D721Med (cell line): ENCODE measurements at regions not wholly inside any gene's neighbourhood (a gene's known extent, or its start where the extent isn't known, plus 50 kb on each side); places are given as distances from the start of the nearest gene placed in this dataset.
"Not testable (repeated sequence)": the region's sequence is repeated elsewhere in the genome, so short reads cannot be mapped to it uniquely, and the experiment has no call there.

Experiments used
- DNase-seq: peaks from one replicate; pipeline ENCODE4 v3.0.0; 2011; ENCODE audit warnings: low spot score; ENCODE audit not compliant: insufficient read length
- FAIRE-seq: peaks from 2 replicates; lab custom pipeline; 2011; peaks lifted over from hg19 to GRCh38; lab: Jason Lieb, UNC
- TF ChIP-seq, protein P1 (sequence below): IDR thresholded peaks from 2 replicates; pipeline ENCODE4 v1.5.1; 2012; ENCODE audit warnings: mild to moderate bottlenecking, control low read depth; ENCODE audit not compliant: insufficient read depth; ENCODE audit errors: missing control alignments

- TF ChIP-seq, protein P1, sequence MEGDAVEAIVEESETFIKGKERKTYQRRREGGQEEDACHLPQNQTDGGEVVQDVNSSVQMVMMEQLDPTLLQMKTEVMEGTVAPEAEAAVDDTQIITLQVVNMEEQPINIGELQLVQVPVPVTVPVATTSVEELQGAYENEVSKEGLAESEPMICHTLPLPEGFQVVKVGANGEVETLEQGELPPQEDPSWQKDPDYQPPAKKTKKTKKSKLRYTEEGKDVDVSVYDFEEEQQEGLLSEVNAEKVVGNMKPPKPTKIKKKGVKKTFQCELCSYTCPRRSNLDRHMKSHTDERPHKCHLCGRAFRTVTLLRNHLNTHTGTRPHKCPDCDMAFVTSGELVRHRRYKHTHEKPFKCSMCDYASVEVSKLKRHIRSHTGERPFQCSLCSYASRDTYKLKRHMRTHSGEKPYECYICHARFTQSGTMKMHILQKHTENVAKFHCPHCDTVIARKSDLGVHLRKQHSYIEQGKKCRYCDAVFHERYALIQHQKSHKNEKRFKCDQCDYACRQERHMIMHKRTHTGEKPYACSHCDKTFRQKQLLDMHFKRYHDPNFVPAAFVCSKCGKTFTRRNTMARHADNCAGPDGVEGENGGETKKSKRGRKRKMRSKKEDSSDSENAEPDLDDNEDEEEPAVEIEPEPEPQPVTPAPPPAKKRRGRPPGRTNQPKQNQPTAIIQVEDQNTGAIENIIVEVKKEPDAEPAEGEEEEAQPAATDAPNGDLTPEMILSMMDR = no peak
- no peak for FAIRE-seq
- DNase-seq = no peak
These were observed 125.3 kb upstream of the SGCE start for GRCh38 chr7:94781236-94781635.

- DNase-seq (no peak), FAIRE-seq (no peak)
- TF ChIP-seq, protein P1 = no peak
These were observed 124.6 kb upstream of the PPP1R9A start for GRCh38 chr7:94782777-94783176.

- TF ChIP-seq, protein P1 = no peak
- no peak for DNase-seq
- no peak for FAIRE-seq
These were observed 120.1 kb upstream of the PPP1R9A start for GRCh38 chr7:94787285-94787684.

- DNase-seq, FAIRE-seq: not testable (repeated sequence)
These were observed 119.0 kb upstream of the PPP1R9A start for GRCh38 chr7:94788378-94788777.

- FAIRE-seq = no peak
- TF ChIP-seq, protein P1 = no peak
- no peak for DNase-seq
These were observed 115.2 kb upstream of the PPP1R9A start for GRCh38 chr7:94792241-94792640.

GRCh38 chr7:94797404-94797803 is 110.0 kb upstream of the PPP1R9A start:
- not testable (repeated sequence) for FAIRE-seq, DNase-seq

DNA sequence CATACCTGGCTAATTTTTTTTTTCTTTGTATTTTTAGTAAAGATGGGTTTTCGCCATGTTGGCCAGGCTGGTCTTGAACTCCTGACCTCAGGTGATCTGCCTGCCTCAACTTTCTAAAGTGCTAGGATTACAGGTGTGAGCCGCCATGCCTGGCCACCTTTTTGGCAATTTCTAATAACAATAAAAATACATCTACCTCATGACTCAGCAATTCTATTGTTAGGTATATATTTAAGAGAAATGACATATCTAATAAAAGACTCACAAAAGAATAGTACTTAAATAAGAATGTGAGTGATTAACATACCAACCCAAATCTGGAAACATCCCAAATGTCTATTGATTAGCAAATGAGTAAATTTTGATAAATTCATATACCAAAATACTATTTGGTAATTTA is 103.6 kb upstream of the PPP1R9A start:
- no peak for DNase-seq
- FAIRE-seq = no peak
- TF ChIP-seq, protein P1 = no peak

- not testable (repeated sequence) for DNase-seq, FAIRE-seq
These were observed 98.7 kb upstream of the PPP1R9A start for GRCh38 chr7:94808673-94809072.

DNA sequence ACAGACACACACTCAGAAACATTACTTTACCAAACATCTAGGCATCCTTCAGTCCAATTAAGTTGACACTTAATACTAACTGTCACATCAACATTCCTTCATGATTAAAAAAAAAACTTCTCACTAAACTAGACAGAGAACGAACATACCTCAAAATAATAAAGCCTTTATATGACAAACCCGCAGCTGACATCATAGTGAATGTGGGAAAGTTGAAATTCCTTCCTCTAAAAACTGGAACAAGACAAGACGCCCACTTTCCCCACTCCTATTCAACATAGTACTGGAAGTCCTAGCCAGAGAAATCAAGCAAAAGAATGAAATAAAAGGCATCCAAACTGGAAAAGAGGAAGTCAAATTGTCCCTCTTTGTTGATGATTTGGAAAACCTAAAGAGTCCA is 96.9 kb upstream of the PPP1R9A start:
- DNase-seq = no peak
- TF ChIP-seq, protein P1 = no peak
- no peak for FAIRE-seq
